ENCODE measurements at regions not wholly inside any gene's neighbourhood (a gene's known extent, or its start where the extent isn't known, plus 50 kb on each side); places are given as distances from the start of the nearest gene placed in this dataset.

DNA sequence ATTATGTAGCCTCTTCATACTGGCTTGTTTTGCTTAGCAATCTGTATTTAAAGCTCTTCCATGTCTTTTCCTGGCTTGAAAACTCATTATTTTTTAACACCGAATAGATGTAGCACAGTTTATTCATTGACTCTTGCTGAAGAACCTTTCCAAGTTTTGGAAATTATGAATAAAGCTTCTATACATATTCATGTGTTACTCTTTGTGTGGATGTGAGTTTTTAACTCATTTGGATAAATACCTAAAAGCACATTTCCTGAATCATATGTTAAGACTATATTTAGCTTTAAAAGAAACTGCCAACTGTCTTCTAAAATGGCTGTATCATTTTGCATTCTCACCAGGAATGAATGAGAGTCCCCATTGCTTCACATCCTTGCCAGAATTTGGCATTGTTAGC, 2061.7 kb upstream of the AGA start:
- in situ Hi-C loops (cut with HindIII; ENCODE audit: low sequenced_read_pairs) = no loop called here
- no peak overlapping the region for H3K4me3 ChIP-seq (ENCODE audit: low read depth, low read length)
- TF ChIP-seq, protein P1, sequence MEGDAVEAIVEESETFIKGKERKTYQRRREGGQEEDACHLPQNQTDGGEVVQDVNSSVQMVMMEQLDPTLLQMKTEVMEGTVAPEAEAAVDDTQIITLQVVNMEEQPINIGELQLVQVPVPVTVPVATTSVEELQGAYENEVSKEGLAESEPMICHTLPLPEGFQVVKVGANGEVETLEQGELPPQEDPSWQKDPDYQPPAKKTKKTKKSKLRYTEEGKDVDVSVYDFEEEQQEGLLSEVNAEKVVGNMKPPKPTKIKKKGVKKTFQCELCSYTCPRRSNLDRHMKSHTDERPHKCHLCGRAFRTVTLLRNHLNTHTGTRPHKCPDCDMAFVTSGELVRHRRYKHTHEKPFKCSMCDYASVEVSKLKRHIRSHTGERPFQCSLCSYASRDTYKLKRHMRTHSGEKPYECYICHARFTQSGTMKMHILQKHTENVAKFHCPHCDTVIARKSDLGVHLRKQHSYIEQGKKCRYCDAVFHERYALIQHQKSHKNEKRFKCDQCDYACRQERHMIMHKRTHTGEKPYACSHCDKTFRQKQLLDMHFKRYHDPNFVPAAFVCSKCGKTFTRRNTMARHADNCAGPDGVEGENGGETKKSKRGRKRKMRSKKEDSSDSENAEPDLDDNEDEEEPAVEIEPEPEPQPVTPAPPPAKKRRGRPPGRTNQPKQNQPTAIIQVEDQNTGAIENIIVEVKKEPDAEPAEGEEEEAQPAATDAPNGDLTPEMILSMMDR (IDR thresholded peaks at IDR 0.05; ENCODE audit: low read depth, low read length) = no peak
- no peak for DNase-seq (ENCODE audit: low read depth, low spot score)

DNA sequence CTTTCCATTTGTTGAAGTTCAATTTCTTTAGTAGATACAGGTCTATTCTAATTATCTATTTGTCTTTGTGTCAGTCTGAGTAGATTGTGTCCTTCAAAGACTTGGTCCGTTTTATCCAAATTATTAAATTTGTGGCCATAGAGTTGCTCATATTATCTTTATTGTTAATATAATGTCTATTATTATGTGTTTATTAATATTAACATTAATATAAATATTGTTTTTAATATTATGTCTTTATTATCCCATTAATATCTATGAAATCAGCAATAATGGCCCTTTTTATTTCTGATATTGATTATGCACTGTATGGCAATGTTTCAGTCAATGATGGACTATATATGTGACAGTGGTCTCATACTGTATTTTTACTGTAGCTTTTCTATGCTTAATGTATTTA, 2067.3 kb upstream of the AGA start:
- in situ Hi-C loops (cut with HindIII; ENCODE audit: low sequenced_read_pairs) = no loop called here
- no peak for DNase-seq (ENCODE audit: low read depth, low spot score)
- no peak overlapping the region for H3K4me3 ChIP-seq (ENCODE audit: low read depth, low read length)
- TF ChIP-seq, protein P1 (IDR thresholded peaks at IDR 0.05; ENCODE audit: low read depth, low read length) = no peak

DNA sequence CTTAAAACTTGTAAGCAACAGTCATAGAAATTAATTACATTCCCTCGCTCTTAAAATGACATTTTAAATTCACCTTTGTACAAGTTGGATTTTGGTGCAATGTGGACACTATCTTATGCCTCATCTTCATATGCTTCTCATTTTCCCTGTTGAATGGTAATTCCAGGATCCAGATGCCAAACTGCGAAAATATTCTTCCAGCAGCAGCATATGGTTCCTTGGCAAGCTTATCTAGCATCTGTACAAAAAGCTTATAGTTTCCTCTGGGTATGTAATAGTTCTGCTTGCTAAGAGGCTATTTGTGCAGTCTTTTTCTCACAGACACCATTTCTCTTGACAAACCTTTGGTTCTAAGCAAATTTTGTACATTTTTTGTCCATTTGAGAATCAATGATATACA, 2079.7 kb upstream of the AGA start:
- TF ChIP-seq, protein P1 (IDR thresholded peaks at IDR 0.05; ENCODE audit: low read depth, low read length) = no peak
- no peak for DNase-seq (ENCODE audit: low read depth, low spot score)
- in situ Hi-C loops (cut with HindIII; ENCODE audit: low sequenced_read_pairs) = no loop called here
- no peak overlapping the region for H3K4me3 ChIP-seq (ENCODE audit: low read depth, low read length)

DNA sequence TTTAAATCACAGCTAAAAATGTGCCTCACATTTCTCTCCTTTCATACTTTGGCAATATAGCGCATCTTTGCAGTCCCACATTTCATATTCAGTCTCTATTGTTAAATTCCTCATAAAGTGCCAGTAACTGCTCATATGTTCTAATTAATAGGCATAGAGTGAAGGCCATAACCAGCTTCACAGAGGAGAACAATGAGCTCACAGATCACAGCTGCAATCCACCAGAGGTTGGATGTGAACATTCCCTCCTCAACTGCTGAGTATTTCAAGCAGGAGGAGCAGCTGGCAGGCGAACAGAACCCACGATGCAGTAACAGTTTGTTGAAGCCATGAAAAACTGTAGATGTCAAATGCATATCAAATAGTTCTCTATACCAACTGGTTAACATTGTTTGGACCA, 2088.7 kb upstream of the AGA start:
- no peak overlapping the region for H3K4me3 ChIP-seq (ENCODE audit: low read depth, low read length)
- TF ChIP-seq, protein P1 (IDR thresholded peaks at IDR 0.05; ENCODE audit: low read depth, low read length) = no peak
- no peak for DNase-seq (ENCODE audit: low read depth, low spot score)
- in situ Hi-C loops (cut with HindIII; ENCODE audit: low sequenced_read_pairs) = no loop called here

DNA sequence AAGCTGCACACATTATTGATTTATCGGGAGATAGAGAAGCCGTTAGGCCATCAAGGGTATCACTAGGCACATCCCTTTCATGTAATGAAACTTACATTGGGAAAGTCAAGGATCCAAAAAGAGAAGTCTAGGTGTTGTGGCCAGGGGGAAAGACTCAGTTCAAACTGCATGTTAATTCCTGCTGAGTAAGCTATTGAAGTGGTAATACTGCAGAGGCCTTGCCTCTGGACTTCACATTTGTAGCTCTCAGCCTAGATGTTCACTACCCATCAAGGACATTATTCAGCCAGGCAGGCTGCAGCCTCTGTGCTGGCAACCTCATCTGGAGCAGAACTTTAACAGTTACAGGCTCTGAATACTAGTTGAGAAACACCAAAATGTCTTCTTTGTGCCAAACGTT, 2094.5 kb upstream of the AGA start:
- TF ChIP-seq, protein P1 (IDR thresholded peaks at IDR 0.05; ENCODE audit: low read depth, low read length) = no peak
- no peak for DNase-seq (ENCODE audit: low read depth, low spot score)

DNA sequence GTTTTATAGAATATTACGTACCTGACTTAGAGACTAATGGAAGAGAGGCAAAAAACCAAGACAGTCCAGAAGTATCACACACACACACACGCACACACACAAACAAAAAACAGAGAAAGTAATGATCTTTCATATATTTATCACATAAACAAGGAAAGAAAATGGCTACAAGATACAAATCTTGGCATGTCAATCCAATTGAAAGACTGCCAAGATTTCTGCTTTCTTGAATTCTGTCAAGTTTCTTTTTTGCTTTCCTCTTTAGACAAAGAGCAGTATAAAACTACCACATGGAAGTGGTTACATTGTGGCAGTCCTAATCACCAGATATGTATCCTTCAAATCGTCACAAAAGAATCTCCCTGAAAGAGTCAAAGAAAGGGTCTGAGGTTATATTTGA, 2097.4 kb upstream of the AGA start:
- no peak for DNase-seq (ENCODE audit: low read depth, low spot score)
- TF ChIP-seq, protein P1 (IDR thresholded peaks at IDR 0.05; ENCODE audit: low read depth, low read length) = no peak
- H3K4me3 ChIP-seq (ENCODE audit: low read depth, low read length) = no peak overlapping the region
- in situ Hi-C loops (cut with HindIII; ENCODE audit: low sequenced_read_pairs) = no loop called here

More for the DNA sequence above, 2094.5 kb upstream of the AGA start:
- H3K4me3 ChIP-seq (ENCODE audit: low read depth, low read length) = no peak overlapping the region
- in situ Hi-C loops (cut with HindIII; ENCODE audit: low sequenced_read_pairs) = no loop called here

DNA sequence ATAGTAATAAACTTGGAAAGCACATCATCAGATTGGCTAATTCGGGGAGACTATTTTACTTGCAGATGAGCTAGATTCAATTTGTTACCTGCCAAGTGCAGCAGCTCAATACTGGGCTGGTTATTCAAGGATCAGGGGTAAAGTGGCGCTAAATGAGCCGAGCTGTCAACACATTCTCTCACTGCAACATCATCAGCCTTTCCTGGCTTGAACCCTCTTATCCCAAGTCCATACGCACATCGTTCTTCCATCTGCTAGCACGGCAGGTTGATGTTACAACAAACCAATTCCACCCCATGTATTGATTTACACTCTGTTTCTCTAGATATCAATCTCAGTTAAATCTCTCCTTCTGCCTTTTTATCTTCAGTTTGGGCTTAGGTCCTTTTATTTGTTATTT, 2101.5 kb upstream of the AGA start:
- in situ Hi-C loops (cut with HindIII; ENCODE audit: low sequenced_read_pairs) = no loop called here
- no peak for DNase-seq (ENCODE audit: low read depth, low spot score)
- TF ChIP-seq, protein P1 (IDR thresholded peaks at IDR 0.05; ENCODE audit: low read depth, low read length) = no peak
- no peak overlapping the region for H3K4me3 ChIP-seq (ENCODE audit: low read depth, low read length)

All from astrocyte of the spinal cord (primary cell).